NCI-H1105 treated with DMSO at 0.1 percent for 48 hours (cell line): ENCODE measurements at regions not wholly inside any gene's neighbourhood (a gene's known extent, or its start where the extent isn't known, plus 50 kb on each side); places are given as distances from the start of the nearest gene placed in this dataset.
"Not testable (repeated sequence)": the region's sequence is repeated elsewhere in the genome, so short reads cannot be mapped to it uniquely, and the experiment has no call there.

Source experiments
- DNase-seq: peaks from one replicate; lab custom pipeline; 2025; lab: John Stamatoyannopoulos, UW

DNA sequence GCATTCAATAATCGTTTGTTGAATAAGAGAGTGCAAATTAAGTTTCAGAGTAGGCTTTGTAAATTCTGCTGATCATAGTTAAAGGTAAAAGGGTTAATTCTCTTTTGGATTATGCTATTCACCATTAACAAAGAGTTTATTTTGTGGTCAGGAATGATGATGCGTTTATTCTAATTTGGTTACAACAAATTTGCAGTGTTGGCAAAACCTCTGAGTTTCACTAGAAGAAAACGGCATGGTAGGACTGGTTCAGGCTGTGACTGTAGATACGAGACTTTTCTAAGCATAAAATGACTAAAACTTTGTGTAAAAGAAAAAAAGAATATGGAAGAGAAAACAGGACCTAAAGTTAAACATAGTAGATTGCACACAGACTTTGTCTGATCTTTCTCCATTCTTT, 234.7 kb downstream of the TLR4 start:
- no peak for DNase-seq

DNA sequence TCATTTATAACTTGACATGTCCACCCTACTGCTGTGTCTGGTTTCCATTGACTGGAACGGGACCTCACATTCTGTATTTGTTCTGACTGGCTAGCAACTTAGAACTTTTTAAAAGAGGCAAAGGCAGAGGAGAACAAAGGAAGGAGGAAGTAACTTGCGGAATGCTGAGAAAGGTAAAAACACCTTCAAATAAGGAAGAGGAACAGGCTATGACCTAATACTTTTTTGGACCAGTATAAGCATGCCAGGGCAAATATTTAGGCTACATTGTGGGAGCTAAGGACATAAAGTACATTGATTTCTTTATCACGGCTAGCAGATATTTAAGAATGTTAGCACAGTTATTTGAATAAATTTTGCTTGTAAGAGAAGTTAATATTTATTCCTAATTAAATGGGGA, 240.5 kb downstream of the TLR4 start:
- DNase-seq, result not testable (repeated sequence)

DNA sequence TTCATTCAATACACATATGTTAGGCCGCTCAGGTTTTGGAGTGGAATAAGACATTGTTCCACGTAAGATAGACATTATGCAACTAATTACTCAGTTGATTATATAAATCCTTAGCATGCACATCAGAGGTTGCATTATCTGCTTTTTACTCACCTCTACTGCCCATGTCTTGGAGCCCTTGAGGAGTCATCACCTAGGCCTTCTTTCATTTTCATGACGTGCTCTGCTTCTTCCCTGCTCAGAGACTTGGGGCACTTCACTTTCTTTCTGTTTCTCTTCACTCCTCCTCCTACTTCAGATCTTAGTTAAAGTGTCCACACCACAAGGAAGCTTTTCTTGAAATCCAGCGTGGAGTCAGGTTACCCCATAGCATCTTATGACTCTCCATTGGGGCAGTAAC, 241.1 kb downstream of the TLR4 start:
- DNase-seq, result no peak

DNA sequence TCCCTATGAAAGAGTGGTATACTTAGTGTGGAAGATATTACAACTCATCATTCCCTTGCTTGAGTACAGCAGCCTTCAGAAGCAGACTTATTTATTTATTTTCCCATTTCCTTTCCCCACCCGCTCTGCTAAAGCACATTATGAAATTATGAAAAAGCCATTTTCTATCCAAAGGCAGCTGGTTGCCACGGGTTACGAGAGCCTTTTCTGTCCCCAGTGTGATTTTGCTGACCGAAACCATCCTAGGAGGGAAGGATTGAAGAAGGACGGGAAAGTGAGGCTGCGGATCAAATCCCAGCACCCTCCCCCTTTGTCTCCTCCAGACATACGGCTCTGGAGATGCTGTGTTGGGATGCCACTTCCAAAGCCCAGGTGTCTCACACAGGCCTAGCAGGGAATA, 246.9 kb downstream of the TLR4 start:
- DNase-seq, result no peak

DNA sequence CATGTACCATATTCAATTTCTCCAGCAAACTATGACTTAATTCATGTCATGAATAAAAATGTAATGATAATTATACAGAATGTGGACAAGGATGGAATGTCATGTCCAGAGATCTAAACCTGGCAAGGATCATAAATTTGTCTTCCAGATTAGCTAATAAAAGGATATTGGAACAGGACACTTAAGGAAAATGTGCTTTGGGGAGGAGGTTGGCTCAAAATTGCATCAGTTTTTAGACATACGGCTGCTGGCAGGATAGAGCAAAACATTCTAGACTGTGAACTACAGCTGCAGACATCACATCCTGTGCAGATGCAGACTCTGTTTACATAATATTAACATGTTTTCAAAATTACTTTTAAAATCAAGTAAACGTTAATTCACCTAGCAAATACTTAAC, 248.4 kb downstream of the TLR4 start:
- DNase-seq, result no peak

DNA sequence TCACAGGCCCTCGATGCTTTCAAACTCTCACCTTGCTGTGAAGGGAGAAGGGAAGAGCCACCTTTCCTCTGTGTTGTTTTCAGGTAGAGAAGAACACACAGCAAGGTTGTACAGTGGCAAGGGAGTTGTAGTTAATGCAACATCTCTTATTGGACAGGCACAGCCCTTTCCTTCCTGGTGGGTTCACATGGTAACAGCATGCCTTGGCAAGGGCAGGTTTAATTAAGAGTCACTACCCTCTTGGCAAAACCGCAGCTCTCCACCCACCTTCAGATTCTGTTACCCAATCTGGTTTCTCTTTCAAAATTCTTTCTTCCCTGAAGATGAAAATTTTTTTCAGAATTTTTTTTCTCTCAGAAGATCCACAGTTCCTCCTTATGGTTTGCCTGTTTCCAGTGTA, 253.1 kb downstream of the TLR4 start:
- DNase-seq, result peak; percentile 72

DNA sequence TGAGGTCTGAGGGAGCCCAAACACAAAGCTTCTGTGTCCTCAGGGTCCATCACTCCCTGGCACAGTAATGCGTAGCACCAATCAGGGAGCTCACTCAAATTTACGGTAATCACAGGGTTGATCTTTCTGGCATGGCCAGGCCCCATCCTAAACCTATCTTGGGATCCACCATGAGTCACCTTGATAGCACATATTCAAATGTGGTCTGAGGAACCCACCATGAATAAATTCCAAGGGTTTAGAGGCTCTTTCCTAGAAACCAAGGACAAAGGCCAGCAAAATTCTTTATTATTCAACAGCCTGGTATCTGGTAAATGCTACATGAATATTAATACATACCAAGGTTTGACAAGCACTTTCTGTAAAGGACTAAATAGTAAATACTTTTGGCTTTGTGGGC, 254.5 kb downstream of the TLR4 start:
- DNase-seq, result no peak

DNA sequence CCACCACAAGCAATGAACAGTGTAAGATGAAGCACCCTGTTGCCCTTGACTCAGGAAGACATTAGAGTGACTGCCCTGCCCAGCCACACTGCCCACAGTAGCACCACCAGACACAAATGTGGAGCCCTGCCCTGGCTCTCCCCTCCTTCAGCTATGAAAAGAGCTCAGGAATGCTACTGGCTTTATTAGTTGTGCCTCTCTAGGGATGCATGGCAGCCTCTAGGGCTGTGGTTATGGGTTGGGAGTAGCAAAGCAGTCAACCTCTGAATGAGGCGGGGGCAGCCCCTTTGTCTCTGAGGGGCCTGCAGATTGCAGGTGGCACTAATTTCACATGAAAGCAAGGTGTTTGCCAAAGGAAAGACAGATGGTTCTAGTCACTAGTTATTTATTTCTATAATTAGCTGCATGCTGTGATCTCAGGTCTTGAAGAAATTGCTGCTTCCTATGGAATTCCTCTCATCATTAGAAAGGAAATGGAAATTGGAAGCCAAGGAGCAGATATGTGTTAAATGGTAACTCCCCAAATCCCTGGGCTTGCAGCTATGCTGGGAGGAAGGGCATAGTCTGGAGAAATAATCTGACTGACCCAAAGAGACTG, 259.4 kb downstream of the TLR4 start:
- DNase-seq, result peak; percentile 9

DNA sequence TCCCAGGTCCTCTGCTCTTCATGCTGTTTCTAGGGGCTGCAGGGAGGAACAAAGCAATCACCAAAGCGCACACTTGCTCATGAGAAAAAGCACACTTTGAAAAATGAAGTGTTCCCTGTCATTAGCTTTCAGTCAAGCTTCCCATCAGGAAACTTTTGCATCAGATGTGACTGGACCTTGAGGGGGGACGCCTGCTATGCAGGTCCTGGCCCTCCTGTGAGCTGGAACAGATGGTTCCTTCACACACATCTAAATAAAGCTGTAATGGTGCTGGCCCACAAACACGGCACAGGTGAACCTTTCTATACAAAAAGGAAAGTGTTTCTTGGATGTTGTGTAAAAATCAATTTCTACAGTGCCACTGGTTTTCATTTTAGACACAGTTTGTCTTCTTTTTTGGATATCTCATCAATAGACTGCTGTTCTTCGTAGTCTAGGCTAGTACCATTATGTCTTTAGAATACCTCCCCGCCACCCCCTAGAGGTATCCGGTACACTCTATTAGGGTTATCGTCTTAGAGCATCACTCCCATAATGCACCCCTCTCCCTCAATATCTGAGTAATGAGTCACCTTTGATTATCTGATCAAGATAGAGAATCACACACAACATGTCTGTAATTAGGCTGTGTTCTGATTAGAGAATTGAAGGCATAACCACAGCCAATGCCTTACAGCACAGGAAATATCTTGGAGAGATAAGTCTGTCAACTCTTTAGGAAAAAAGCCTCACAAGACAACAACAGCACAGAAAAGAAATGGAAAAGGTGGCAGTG, 266.3 kb downstream of the TLR4 start:
- no peak for DNase-seq

DNA sequence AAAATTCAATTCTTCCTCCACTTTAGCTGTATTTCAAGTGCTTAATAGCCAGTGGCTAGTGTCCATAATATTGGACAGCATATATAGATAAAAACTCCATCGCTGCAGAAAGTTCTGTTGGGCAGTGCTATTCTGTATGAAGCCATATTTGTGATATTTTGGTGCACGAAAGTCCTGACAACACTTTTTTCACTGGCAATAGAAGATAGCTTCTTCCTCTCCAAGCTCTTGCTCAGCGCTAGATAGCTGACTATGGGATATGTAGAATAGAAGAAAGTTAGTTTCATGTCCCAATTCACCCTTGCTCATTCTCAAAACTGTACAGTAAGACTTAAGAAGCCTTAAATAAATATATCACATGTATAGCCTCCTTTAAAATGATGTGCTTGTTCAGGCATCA, 269.9 kb downstream of the TLR4 start:
- no peak for DNase-seq

DNA sequence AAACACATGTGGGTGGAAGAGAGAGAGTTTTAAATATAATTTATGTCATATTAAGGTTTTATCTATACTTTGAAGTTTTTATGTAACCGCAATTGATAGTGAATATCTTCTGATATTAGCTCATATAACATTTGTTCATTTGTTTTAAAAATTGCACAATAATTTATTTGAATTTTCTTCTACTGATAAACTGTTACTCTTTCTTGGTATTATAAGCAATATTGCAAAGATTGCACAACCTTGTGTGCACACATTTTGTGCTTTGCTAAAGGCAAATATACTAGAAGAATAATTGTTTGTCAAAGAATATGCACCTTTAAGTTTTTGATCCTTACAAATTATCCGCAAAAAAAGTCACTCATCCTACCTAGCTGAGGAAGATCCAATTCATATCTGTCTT, 275.7 kb downstream of the TLR4 start:
- no peak for DNase-seq

DNA sequence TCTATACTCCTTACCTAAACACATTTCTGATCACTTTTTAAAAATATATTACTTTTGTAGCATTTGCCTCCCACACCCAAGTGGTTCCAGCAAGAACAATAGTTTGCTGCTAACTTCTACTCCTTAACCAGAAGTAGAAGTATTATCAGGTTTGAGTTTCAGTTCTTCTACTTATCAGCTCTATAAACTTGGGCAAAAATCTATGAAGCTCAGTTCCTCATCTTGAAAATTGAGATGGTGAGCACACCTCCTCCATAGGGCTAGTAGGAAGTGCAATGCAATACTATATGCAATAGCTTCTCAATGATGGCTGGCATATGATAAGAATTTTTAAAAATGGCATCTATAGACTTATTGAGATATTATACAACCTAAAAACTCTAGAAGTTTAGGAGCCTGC, 283.7 kb downstream of the TLR4 start:
- DNase-seq, result no peak

DNA sequence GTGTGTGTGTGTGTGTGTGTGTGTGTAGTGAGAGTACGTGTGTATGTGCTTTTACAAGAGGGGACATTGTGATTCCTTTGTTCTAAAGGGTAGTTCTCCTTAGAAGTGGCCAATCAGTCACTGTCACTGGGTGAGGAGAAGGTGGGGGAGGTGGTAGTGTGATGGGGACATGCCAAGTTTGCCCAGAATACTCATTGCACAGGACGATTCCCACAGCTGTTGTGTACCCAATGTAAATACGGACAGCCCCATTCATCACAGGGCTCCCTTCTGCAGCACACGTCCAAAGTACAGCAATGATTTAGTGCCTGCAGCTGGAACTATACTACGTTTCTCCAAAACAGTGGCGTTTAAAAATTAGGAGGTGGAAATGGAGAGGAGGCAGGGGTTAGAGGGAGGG, 287.8 kb downstream of the TLR4 start:
- peak; percentile 99 for DNase-seq

DNA sequence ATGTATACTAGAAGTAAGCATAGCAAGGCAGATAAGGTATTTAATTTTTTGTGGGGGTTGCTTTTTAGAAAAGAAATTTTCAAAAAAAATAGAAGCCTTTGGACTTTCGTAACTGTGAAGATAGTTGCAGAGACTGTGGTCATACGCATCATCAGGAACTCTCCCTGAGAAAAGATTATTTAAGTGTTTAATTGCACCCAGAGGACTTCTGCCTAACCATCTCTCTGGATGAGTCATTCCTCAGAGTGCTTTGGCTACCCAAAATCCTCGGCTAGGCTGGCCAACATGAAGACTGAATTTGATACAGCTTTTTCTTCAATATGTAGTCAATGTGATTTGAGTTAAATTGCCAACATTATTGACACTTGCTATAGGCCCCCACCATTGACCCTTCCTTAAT, 296.4 kb downstream of the TLR4 start:
- no peak for DNase-seq

DNA sequence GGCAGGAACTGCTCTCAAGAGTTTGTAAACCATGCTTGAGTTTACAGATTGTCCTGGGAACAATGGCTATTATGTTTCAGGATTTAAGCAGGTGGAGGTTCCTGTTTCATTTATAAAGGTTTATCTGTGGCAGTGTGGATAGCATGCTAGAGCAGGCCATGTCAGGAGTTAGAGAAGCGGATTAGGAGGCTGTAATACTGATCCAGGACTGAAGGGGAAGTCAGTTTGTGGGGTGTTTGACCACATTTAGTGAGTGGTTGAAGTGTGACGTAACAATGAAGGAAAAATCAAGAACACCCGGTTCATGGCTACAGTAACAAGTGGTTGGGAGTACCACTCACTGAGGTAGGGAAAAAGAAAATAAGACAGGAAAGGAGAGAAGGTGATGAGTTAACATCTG, 299.0 kb downstream of the TLR4 start:
- no peak for DNase-seq

DNA sequence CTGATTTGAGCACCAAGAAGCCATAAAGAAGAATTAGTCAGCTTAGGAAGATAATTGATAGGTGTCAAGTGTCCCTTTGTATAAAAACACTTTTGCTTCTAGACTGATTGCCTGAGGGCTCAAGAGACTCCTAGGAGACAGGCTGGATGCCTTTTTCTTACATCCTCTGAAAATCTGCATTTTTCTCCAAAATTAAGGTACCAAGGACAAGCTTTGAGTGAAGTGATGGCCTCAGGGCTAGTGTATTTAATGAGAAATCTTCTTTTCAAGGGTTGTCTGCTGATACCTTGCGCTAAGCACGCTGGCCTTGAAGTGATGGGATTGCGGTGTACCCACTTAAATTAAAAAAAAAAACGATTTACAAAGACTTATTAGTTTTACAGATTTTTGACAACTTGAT, 304.0 kb downstream of the TLR4 start:
- DNase-seq, result no peak

DNA sequence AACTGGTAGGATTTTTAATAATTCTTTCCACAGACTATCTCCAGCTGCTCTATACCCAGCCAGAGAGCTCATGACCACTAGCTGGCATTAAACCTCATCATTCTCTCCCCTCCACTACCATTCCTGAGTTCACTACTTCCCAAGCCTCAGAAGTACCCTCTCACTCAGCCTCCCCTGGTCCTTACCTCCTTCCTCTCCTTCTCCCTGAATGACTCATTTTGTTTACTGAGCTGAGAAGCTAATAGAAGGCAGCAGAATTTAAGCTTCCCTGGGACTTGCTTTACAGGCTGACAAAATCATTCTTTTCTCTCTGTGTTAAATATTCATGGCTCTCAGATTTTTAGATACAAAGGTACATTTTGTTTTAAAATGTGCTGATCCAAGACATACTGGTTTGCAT, 305.4 kb downstream of the TLR4 start:
- no peak for DNase-seq

DNA sequence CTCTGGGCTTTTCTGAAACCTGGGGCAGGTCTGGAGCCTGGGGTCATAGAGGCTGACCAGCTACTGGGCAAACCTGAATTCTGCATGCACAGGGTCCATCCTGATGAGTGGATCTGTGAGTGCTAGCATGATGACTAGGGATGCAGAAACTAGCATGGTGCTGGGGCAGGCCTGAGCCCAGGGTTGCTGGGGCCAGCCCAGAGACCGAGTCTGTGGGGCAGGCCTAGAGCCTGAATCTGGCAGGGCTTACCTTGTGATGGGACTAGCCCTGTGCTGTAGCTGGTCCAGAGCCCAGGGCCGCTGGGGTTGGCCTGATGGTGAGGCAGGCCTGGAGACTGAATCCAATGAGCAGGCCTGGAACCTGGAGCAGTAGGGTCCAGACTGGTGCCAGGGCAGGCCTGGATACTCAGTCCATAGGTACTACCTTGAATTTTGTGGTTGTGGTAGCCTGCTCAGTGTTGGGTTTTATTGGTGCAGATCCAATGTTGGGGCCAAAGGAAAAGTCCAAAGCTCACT, 313.5 kb downstream of the TLR4 start:
- DNase-seq, result no peak

DNA sequence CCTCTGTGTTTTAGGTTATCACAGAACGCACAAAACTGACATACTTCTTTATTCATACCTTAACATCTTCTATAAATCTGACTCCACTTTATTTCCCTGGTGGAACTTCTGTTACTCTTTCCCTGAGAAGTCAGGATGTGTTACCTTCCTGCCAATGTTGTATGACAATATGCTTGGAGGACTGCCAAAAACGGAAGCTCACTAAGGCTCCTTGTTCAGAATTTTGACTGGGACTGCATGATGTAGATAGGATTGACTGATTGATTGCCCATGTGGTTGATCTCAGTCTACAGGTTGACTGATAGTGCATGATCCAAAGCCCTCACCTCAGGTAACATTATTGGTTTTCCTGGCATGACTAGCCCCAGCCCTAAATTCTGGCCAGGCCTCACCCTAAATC, 319.4 kb downstream of the TLR4 start:
- DNase-seq, result peak; percentile 12

DNA sequence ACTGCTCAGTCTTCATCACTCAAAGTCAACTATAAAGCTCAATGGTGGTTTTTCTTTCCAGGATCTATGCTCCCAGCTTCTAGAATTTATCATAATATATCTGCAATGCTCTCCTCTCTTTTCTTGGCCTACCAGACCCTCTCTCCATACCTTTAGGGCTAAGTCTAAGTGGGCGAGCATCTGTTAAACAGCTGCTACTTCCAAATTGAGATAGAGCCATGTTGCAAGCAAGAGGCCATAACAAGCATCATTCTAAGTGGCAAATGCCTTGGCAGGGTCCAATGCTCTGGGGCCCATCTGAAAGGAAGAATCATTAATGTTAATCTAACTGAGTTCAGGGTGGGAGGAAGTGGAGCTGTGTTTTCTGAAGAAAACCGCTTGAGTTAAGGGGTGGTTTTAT, 324.0 kb downstream of the TLR4 start:
- DNase-seq, result no peak

DNA sequence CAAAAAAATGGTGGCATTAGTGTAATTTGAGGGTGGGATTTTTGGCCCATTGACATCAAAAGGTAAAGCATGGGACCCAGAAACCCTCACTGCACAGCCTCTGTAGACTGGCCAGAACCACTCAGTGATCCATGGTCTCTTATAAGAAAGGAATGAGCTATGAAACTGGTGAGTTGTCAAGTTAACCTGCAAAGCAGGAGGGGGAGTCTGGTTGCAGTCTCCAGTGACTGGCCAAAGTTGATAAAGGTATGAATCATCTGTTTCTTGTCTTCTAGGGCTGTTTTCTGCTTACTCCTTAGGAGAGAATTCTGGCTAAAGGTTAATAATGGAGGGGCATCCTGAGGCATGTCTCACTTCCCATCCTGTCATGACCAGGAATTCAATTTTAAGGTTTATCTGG, 325.2 kb downstream of the TLR4 start:
- no peak for DNase-seq

DNA sequence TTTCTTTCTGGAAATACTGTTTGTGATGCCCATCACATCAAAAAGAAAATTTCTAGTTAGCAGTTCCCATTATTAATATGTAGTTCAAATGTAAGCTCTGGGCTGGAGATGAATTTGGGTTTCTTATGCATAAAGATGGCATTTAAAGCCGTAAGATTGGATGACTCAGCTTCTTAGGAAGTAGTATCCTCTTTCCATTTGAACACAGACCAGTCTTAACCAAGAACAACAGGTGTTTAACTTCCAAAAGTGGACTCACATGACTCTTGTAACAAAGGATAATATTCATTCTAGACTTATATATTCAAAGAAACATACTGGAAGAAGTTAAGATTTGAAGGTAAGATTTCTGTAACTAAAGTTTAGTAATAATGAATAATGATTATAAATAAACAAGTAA, 330.5 kb downstream of the TLR4 start:
- DNase-seq, result no peak

DNA sequence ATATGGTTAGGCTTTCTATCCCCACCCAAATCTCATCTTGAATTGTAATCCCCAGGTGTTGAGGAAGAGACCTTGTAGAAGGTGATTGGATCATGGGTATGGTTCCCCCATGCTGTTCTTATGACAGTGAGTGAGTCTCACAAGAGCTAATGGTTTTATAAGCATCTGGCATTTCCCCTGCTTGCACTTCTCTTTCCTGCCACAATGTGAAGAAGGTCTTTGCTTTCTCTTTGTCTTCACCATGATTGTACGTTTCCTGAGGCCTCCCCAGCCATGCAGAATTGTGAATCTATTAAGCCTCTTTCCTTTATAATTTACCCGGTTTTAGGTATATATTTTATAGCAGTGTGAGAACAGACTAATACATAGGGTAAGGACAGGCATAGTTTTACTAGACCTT, 334.5 kb downstream of the TLR4 start:
- DNase-seq, result no peak

DNA sequence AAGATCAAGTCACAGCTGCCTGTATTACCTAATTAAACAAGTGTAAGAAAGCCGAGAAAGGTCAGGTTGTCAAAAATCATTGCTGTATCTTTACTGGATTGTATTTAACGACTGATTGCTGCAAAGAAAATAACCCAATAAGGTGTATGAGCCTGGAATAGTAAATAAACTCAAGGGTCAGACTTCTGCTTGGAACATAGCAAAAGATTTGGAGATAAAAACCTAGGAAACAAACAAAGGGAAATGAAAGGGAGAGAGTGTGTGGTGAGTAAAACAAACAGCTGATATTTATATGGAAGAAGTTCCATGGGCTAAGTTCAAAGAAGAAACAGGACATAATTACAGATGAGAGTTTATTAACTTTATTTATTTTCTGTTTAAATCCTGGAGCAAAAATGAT, 354.0 kb downstream of the TLR4 start:
- peak; percentile 82 for DNase-seq
